ENCODE measurements at regions not wholly inside any gene's neighbourhood (a gene's known extent, or its start where the extent isn't known, plus 50 kb on each side); places are given as distances from the start of the nearest gene placed in this dataset.

DNA sequence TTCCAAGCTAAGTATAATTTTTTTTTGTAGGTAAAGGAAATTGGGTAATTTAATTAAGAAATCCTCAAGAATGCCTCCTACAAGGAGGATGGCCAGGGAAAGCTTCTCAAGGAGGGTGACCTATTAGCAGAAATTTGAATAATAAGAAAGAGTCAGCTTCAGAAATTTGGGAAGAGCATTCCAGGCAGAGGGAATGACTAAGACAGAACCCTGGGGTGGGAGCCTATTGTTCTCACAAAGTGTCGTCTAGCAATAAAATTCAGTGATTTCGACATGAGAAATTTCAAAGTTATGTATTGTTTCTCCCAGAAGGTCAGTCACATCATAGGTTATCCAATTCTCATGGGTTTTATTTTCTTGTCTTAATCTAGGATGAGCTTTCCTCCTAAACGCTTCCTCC, 1168.4 kb downstream of the AACS start:
- TF ChIP-seq, protein P1, sequence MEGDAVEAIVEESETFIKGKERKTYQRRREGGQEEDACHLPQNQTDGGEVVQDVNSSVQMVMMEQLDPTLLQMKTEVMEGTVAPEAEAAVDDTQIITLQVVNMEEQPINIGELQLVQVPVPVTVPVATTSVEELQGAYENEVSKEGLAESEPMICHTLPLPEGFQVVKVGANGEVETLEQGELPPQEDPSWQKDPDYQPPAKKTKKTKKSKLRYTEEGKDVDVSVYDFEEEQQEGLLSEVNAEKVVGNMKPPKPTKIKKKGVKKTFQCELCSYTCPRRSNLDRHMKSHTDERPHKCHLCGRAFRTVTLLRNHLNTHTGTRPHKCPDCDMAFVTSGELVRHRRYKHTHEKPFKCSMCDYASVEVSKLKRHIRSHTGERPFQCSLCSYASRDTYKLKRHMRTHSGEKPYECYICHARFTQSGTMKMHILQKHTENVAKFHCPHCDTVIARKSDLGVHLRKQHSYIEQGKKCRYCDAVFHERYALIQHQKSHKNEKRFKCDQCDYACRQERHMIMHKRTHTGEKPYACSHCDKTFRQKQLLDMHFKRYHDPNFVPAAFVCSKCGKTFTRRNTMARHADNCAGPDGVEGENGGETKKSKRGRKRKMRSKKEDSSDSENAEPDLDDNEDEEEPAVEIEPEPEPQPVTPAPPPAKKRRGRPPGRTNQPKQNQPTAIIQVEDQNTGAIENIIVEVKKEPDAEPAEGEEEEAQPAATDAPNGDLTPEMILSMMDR (IDR thresholded peaks at IDR 0.05): no peak
- no peak for TF ChIP-seq POLR2A (IDR thresholded peaks at IDR 0.05)

Measured in adrenal gland (tissue), 5 donors.